ENCODE measurements at regions not wholly inside any gene's neighbourhood (a gene's known extent, or its start where the extent isn't known, plus 50 kb on each side); places are given as distances from the start of the nearest gene placed in this dataset.

DNA sequence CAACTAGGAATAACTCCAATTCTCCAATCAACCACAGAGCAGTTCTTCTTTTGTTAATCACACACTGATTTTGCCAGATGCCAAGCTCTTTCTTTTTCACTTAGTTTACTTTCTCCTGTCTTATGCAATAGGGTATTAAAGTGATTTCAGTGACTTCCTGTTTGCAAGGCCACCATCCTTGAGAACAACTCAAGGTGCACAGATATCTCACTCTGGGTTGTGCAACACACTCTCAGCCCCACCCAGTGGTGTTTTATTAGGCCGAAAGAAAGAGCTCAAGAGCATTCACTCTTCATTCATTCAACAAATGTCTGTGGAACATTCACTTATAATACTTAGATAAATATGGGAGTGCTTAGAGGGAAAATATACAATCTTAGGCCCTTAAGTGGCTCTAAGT is 352.5 kb downstream of the ZNF326 start:
- no peak overlapping the region for H3K9ac ChIP-seq
- no peaks in the 10 kb centered on the region for H3K4me1 ChIP-seq
- no peaks in the 10 kb centered on the region for H3K36me3 ChIP-seq
- H4K20me1 ChIP-seq: no peaks in the 10 kb centered on the region
- no peak overlapping the region for H3K4me2 ChIP-seq
- H3K4me3 ChIP-seq: no peak overlapping the region
- peaks cover 20% of the 10 kb centered on the region for H3K9me3 ChIP-seq
- H3K27me3 ChIP-seq: no peaks in the 10 kb centered on the region
- no peak for TF ChIP-seq Cebpa-rat (IDR thresholded peaks at IDR 0.05)
- no peak overlapping the region for H3K27ac ChIP-seq

DNA sequence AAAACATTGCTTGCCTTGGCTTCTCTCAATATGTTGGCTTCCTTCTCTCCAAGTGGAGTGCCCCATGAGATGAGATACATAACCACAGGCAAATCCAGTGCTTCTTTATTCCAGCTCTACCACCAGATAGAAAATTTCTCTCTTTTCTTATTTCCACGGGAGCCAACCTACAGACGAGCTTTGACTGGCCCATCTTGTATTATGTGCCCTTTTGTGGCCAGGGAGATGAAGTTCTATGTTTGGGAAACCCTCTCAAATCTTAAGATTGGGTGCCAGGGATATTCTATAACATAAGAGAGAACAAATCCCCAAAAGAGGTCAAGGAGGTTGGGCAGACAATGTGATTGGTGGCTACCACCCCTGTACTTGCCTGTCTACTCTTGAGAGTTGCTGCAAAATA is 351.8 kb downstream of the ZNF326 start:
- Histone ChIP-seq H3K27ac (no peak overlapping the region), H3K4me3 (no peak overlapping the region), H3K4me2 (no peak overlapping the region), H3K27me3 (no peaks in the 10 kb centered on the region), H3K9me3 (peaks cover 20% of the 10 kb centered on the region), H4K20me1 (no peaks in the 10 kb centered on the region), H3K4me1 (no peaks in the 10 kb centered on the region), H3K9ac (no peak overlapping the region), H3K36me3 (no peaks in the 10 kb centered on the region)
- TF ChIP-seq Cebpa-rat (IDR thresholded peaks at IDR 0.05): no peak

DNA sequence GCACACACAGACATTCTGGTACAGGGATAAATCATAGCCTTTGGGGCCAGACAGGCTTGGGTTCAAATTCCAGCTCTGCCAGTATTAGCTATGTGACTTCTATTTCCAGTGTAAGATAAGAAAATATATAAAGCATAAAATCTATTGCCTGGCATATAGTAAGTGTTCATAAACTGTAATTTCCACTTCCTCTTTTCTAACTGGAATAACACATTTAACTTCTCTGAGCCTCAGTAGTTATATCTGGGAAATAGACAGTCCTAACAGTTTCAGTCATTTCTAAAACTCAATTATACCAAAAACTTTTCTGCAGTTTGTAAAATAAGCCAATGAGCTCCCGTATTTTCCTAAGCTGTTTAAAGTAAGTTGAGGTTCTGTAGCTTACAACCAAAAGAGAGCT is 351.4 kb downstream of the ZNF326 start:
- H4K20me1 ChIP-seq: no peaks in the 10 kb centered on the region
- no peak overlapping the region for H3K27ac ChIP-seq
- H3K36me3 ChIP-seq: no peaks in the 10 kb centered on the region
- H3K9ac ChIP-seq: no peak overlapping the region
- no peak for TF ChIP-seq Cebpa-rat (IDR thresholded peaks at IDR 0.05)
- H3K4me2 ChIP-seq: no peak overlapping the region
- no peaks in the 10 kb centered on the region for H3K4me1 ChIP-seq
- no peaks in the 10 kb centered on the region for H3K27me3 ChIP-seq
- H3K4me3 ChIP-seq: no peak overlapping the region
- H3K9me3 ChIP-seq: peaks cover 20% of the 10 kb centered on the region

DNA sequence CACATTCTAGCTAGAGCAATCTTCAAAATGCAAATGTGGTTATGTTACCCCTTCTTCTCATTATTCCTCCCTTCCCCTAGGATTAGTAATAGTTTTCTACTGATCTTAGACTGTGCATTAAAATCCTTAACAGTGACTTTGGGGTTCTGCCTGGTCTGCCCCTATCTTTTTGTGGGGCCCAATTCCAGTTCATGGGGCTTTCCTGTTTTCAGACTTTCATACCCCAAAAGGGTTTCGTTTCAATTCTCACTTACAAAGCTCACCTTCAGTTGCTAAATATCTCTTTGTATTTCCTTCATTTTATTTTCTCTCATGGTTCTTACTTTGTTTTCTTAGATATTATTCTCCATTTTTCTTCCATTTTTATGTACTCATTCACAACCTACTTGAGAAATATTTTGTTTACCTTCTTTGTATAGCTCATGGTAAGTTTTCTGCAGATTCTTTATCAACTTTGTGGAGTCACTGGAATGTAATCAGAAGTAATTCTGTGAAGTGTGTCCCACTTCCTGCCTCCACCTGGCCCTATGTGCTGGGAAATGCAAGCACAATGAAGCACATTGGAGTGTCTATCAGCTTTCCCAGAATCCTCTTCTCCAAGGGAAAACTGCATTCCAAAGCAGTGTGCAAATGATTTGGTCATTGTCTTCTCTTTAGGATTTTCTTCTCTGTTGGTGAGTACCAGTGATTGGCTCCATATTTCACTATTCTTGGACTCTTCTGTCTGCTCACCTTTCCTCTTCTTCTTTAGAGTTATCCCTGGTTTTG is 350.2 kb downstream of the ZNF326 start:
- H3K4me1 ChIP-seq: peaks cover 9% of the 10 kb centered on the region
- no peak overlapping the region for H3K4me2 ChIP-seq
- H3K4me3 ChIP-seq: no peak overlapping the region

DNA sequence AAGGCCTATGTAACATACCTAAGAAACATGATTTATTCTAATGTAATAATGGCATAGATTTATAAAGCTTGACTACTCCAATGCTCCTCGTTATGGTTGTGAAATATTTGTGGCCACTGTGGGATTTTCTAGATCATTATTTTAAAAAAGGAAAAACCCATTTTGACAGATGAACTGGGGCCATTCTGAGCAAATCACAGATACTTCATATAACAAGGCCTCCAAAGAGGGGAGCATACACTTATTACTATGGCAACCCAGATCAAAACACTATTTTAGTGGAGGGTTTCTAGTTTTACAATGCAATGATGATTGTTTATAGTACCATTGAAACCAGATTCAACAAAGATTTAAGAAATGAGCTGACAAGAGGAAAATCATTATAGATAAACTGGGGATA is 346.6 kb downstream of the ZNF326 start:
- Histone ChIP-seq H3K9ac (no peak overlapping the region), H4K20me1 (no peaks in the 10 kb centered on the region), H3K4me1 (peaks cover 31% of the 10 kb centered on the region), H3K4me3 (no peak overlapping the region), H3K27me3 (no peaks in the 10 kb centered on the region), H3K4me2 (no peak overlapping the region), H3K9me3 (no peaks in the 10 kb centered on the region), H3K36me3 (no peaks in the 10 kb centered on the region), H3K27ac (no peak overlapping the region)
- TF ChIP-seq Cebpa-rat (IDR thresholded peaks at IDR 0.05): no peak

More for the DNA sequence above, 350.2 kb downstream of the ZNF326 start:
- Histone ChIP-seq H4K20me1 (no peaks in the 10 kb centered on the region), H3K9me3 (peaks cover 20% of the 10 kb centered on the region), H3K27ac (no peak overlapping the region), H3K9ac (no peak overlapping the region), H3K27me3 (no peaks in the 10 kb centered on the region), H3K36me3 (no peaks in the 10 kb centered on the region)
- TF ChIP-seq Cebpa-rat (IDR thresholded peaks at IDR 0.05): no peak

DNA sequence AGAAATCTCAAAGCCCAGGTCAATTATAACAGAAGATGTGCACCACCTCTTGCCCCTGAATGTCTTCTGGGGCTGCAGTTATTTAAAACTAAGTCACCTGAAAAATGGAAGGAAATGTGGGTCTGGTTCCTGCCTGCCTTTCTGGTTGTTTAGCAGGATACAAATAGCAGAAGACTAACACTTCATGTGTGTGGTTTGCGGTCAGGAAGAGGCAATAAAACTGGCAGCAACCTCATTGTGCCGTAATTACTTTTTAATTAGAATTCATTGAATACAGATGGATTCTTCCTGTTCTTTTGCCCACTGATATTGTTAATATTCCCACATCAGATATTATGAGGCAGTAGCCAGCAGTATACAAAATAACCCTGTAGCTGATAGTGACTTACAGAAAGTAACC is 345.7 kb downstream of the ZNF326 start:
- Histone ChIP-seq H3K4me3 (no peak overlapping the region), H4K20me1 (no peaks in the 10 kb centered on the region), H3K9ac (no peak overlapping the region), H3K27me3 (no peaks in the 10 kb centered on the region), H3K27ac (no peak overlapping the region), H3K4me2 (peak overlapping the region; percentile 72), H3K4me1 (peaks cover 38% of the 10 kb centered on the region), H3K9me3 (no peaks in the 10 kb centered on the region), H3K36me3 (no peaks in the 10 kb centered on the region)
- TF ChIP-seq Cebpa-rat (IDR thresholded peaks at IDR 0.05): no peak

DNA sequence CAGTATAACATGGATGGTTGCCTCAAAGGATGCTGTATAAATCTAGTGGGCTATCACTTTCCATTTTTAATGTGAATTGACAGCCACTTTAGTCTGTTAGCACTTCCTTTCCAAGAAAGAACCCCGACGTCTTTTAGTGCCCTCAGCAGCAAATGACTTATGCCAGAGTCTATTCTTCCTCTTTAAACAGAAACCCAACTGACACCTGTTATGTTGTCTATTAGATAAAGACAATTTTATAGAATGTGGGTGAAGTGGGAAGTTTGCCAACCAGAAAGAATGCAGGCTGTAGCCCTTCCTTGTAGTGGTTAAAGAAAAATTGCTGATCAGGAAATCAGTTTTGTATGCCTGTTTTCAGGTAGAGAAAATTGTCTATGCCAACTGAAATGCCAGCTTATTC is 344.9 kb downstream of the ZNF326 start:
- Histone ChIP-seq H3K4me1 (peaks cover 38% of the 10 kb centered on the region), H3K9ac (no peak overlapping the region), H3K4me3 (no peak overlapping the region), H4K20me1 (no peaks in the 10 kb centered on the region), H3K9me3 (no peaks in the 10 kb centered on the region), H3K36me3 (no peaks in the 10 kb centered on the region), H3K4me2 (peak overlapping the region; percentile 72), H3K27ac (no peak overlapping the region), H3K27me3 (no peaks in the 10 kb centered on the region)
- no peak for TF ChIP-seq Cebpa-rat (IDR thresholded peaks at IDR 0.05)

DNA sequence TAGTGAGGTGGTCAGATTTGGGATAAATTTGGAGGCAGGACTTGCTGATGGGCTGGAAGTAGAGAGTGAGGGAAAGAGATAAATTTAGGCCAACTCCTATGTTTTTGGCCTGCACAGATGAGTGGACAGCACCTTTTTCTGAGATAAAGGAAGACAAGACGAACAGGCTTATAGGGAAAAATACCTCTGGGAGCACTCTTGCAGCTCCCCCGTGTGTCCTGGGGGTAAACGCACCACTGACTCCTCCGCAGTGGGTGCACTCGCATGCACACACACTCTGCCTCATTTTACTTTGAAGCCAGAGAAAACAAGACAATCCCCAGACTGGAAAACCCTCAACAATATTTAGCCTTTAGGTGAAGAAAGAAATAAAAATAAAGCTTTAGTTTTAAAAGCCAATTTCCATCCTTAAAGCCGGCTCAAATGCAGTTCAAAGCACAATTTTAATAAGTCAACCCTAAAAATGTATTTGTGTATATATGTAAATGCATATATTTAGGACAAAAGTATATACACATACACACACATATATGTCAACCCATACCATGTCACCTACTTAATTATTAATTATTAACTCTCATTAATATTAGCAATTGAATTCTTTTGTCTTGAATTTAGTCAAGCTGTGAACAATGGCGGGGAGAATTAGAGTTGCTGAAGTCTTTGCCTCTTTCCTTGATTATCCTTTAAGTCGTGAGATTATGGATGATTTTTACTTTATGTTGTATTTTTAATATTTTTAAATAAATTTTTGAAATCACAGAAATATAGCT is 341.8 kb downstream of the ZNF326 start:
- H3K36me3 ChIP-seq: no peaks in the 10 kb centered on the region
- peak overlapping the region; percentile 45; the same call in 1 of the 2 replicates for H3K4me2 ChIP-seq
- no peaks in the 10 kb centered on the region for H3K9me3 ChIP-seq
- no peak overlapping the region for H3K4me3 ChIP-seq
- no peaks in the 10 kb centered on the region for H3K27me3 ChIP-seq
- no peak overlapping the region for H3K27ac ChIP-seq
- peaks cover 38% of the 10 kb centered on the region for H3K4me1 ChIP-seq
- no peak overlapping the region for H3K9ac ChIP-seq
- TF ChIP-seq Cebpa-rat (IDR thresholded peaks at IDR 0.05): no peak
- no peaks in the 10 kb centered on the region for H4K20me1 ChIP-seq

DNA sequence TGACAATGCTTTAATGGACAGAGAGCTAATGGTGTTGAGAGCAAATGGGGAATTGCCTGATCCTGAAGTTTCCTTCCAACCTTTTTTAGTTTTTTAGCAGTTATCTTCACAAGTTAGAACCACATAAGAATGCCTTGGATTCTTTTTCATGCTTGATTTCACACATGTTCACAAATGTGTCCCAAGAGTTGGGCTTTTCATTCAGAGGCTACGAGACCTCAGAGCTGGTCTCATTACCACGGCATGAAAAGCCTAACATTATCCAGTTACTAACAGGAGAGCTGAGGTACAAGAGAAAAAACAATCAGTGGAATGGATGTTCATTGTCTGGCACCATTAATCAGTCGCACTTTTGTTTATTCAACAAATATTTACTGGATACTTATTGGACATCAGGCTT is 340.6 kb downstream of the ZNF326 start:
- no peaks in the 10 kb centered on the region for H4K20me1 ChIP-seq
- H3K4me2 ChIP-seq: no peak overlapping the region
- H3K27me3 ChIP-seq: no peaks in the 10 kb centered on the region
- no peaks in the 10 kb centered on the region for H3K9me3 ChIP-seq
- no peaks in the 10 kb centered on the region for H3K36me3 ChIP-seq
- no peak for TF ChIP-seq Cebpa-rat (IDR thresholded peaks at IDR 0.05)
- no peak overlapping the region for H3K4me3 ChIP-seq
- H3K27ac ChIP-seq: no peak overlapping the region
- H3K4me1 ChIP-seq: peaks cover 33% of the 10 kb centered on the region
- H3K9ac ChIP-seq: no peak overlapping the region

DNA sequence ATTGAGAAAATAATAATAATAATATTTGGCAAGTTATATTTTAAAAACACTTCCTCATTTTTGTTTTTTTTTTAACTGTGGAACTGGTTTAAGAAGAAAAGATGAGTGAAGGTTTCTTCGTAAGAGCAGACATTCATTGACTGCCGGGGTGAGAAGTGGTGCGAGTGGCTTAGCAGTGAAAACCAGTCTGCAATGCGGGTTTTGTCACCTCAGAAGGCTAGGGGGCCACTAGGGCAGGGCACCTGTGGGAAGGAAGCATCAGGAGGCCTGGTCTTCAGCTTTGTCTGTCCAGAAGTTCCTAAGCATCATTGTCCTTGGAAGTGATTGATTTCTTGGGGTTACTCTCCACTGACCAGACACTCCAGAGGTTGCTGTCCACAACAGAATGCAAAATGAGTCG is 339.2 kb downstream of the ZNF326 start:
- H3K9ac ChIP-seq: no peak overlapping the region
- no peak overlapping the region for H3K27ac ChIP-seq
- no peaks in the 10 kb centered on the region for H3K36me3 ChIP-seq
- H3K4me2 ChIP-seq: no peak overlapping the region
- H3K4me1 ChIP-seq: peaks cover 19% of the 10 kb centered on the region
- no peak for TF ChIP-seq Cebpa-rat (IDR thresholded peaks at IDR 0.05)
- no peaks in the 10 kb centered on the region for H3K9me3 ChIP-seq
- H3K27me3 ChIP-seq: no peaks in the 10 kb centered on the region
- H3K4me3 ChIP-seq: no peak overlapping the region
- no peaks in the 10 kb centered on the region for H4K20me1 ChIP-seq
